ENCODE measurements at regions not wholly inside any gene's neighbourhood (a gene's known extent, or its start where the extent isn't known, plus 50 kb on each side); places are given as distances from the start of the nearest gene placed in this dataset.

DNA sequence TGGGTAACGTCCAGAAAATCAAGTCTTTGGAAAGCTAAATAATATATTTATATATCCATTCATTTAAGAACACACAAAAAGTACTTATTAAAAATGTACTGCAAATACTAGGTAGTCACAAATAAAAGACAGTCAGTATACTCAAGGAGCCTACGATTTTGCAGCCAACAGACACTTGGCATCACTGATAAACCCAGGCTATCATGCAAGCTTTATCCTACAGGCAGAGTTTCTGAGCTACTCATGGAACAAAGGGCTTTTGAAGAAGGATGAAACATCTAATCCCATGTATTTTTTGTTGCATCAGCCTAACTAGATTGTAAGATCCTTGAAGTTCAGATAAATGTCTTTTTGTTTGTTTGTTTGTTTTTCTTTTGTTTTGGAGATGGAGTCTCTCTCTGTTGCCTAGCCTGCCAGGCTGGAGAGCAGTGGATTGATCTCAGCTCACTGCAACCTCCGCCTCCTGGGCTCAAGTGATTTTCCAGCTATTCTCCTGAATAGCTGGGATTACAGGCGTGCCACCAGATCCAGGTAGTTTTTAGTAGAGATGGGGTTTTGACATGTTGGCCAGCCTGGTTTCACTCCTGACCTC lies 319.4 kb upstream of the MDFIC2 start:
- TF ChIP-seq TEAD4 (IDR thresholded peaks at IDR 0.05) = no peak
- TF ChIP-seq, protein P1, sequence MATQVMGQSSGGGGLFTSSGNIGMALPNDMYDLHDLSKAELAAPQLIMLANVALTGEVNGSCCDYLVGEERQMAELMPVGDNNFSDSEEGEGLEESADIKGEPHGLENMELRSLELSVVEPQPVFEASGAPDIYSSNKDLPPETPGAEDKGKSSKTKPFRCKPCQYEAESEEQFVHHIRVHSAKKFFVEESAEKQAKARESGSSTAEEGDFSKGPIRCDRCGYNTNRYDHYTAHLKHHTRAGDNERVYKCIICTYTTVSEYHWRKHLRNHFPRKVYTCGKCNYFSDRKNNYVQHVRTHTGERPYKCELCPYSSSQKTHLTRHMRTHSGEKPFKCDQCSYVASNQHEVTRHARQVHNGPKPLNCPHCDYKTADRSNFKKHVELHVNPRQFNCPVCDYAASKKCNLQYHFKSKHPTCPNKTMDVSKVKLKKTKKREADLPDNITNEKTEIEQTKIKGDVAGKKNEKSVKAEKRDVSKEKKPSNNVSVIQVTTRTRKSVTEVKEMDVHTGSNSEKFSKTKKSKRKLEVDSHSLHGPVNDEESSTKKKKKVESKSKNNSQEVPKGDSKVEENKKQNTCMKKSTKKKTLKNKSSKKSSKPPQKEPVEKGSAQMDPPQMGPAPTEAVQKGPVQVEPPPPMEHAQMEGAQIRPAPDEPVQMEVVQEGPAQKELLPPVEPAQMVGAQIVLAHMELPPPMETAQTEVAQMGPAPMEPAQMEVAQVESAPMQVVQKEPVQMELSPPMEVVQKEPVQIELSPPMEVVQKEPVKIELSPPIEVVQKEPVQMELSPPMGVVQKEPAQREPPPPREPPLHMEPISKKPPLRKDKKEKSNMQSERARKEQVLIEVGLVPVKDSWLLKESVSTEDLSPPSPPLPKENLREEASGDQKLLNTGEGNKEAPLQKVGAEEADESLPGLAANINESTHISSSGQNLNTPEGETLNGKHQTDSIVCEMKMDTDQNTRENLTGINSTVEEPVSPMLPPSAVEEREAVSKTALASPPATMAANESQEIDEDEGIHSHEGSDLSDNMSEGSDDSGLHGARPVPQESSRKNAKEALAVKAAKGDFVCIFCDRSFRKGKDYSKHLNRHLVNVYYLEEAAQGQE (IDR thresholded peaks at IDR 0.05; ENCODE audit: low read depth) = no peak
- TF ChIP-seq, protein P2, sequence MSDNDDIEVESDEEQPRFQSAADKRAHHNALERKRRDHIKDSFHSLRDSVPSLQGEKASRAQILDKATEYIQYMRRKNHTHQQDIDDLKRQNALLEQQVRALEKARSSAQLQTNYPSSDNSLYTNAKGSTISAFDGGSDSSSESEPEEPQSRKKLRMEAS (IDR thresholded peaks at IDR 0.05) = no peak
- TF ChIP-seq EGR1 (IDR thresholded peaks at IDR 0.05) = no peak
- TF ChIP-seq RAD21 (IDR thresholded peaks at IDR 0.05; ENCODE audit: low read depth) = no peak
- no peak for TF ChIP-seq TAF1 (IDR thresholded peaks at IDR 0.05; ENCODE audit: low read depth)
- TF ChIP-seq EP300 (IDR thresholded peaks at IDR 0.05; ENCODE audit: borderline replicate concordance) = no peak
- no peak for TF ChIP-seq NFIC (IDR thresholded peaks at IDR 0.05)
- no peak for TF ChIP-seq CEBPB (IDR thresholded peaks at IDR 0.05)

DNA sequence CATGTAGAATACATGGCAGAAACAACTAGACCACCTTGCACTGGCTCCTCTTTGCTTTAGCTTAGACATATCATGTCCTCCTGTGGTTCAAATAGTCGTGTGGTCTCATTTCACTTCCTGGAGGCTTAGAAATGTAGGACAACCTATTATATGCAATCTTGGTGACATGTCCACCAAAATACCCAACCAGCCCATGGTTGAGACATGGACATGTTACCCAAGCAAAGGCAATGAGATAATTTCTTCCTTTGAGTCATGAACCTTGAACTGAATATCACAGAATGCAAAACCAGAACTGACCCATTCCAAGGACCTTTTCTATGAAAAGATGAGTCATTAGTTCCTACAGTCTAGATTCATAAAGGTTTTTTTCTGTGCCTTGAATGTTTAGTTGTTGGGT lies 309.0 kb upstream of the MDFIC2 start:
- TF ChIP-seq RAD21 (IDR thresholded peaks at IDR 0.05; ENCODE audit: low read depth) = no peak

DNA sequence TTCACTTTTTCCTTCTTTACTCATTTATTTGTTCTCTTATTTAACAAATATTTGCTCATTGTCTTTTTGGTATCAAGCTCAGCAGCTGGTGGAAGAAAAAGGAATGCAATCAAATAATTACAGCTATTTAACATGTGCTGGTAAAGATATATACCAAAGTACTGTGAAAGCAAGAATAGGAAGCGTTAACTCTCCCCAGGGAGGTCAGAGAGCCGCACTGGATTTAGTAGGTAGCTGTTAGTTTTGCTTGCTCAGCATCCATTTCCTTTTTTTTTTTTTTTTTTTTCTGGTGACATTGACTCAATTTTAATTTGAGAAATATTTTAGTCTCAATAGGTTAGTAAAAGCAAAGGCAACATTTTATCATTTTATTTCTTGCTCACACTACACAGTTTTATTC lies 308.5 kb upstream of the MDFIC2 start:
- TF ChIP-seq EGR1 (IDR thresholded peaks at IDR 0.05) (no peak), RAD21 (IDR thresholded peaks at IDR 0.05; ENCODE audit: low read depth) (no peak), NFIC (IDR thresholded peaks at IDR 0.05) (no peak), TAF1 (IDR thresholded peaks at IDR 0.05; ENCODE audit: low read depth) (no peak), EP300 (IDR thresholded peaks at IDR 0.05; ENCODE audit: borderline replicate concordance) (no peak), TCF12 (IDR thresholded peaks at IDR 0.05; ENCODE audit: low read depth) (no peak), CREB1 (IDR thresholded peaks at IDR 0.05; ENCODE audit: low read depth) (no peak), ZBTB7A (IDR thresholded peaks at IDR 0.05; ENCODE audit: low read depth) (no peak), CEBPB (IDR thresholded peaks at IDR 0.05) (no peak), FOXM1 (IDR thresholded peaks at IDR 0.05; ENCODE audit: borderline replicate concordance, low read depth) (no peak), YY1 (IDR thresholded peaks at IDR 0.05; ENCODE audit: low read depth) (no peak)
- TF ChIP-seq, protein P1 (IDR thresholded peaks at IDR 0.05; ENCODE audit: low read depth) = no peak
- TF ChIP-seq, protein P2 (IDR thresholded peaks at IDR 0.05) = no peak
- TF ChIP-seq, protein P3, sequence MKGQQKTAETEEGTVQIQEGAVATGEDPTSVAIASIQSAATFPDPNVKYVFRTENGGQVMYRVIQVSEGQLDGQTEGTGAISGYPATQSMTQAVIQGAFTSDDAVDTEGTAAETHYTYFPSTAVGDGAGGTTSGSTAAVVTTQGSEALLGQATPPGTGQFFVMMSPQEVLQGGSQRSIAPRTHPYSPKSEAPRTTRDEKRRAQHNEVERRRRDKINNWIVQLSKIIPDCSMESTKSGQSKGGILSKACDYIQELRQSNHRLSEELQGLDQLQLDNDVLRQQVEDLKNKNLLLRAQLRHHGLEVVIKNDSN (IDR thresholded peaks at IDR 0.05) = no peak

DNA sequence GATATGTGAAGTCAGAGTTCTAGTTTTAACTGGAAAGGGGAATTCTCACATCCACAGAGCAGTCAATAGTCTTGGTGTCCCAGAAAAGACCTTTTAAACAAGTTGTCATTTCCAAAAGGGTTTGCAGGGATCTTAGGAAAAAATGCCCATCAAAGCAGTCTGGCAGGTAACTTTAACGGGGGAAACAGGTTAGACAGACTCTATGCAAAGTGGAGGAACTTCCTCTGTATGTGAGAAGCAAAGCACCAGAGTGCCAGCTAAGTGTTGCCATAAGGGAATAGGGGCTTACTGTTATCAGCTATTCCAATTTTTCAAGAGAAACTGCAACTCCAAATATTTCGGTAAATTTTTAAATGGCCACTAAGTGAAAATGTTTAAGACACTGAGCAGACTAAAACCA lies 307.9 kb upstream of the MDFIC2 start:
- no peak for TF ChIP-seq EP300 (IDR thresholded peaks at IDR 0.05; ENCODE audit: borderline replicate concordance)
- no peak for TF ChIP-seq FOXM1 (IDR thresholded peaks at IDR 0.05; ENCODE audit: borderline replicate concordance, low read depth)
- TF ChIP-seq TAF1 (IDR thresholded peaks at IDR 0.05; ENCODE audit: low read depth) = no peak
- TF ChIP-seq RAD21 (IDR thresholded peaks at IDR 0.05; ENCODE audit: low read depth) = no peak
- no peak for TF ChIP-seq YY1 (IDR thresholded peaks at IDR 0.05; ENCODE audit: low read depth)
- no peak for TF ChIP-seq TEAD4 (IDR thresholded peaks at IDR 0.05)
- no peak for TF ChIP-seq TCF12 (IDR thresholded peaks at IDR 0.05; ENCODE audit: low read depth)
- TF ChIP-seq, protein P3 (IDR thresholded peaks at IDR 0.05) = no peak
- no peak for TF ChIP-seq CEBPB (IDR thresholded peaks at IDR 0.05)
- TF ChIP-seq, protein P1 (IDR thresholded peaks at IDR 0.05; ENCODE audit: low read depth) = no peak
- no peak for TF ChIP-seq CREB1 (IDR thresholded peaks at IDR 0.05; ENCODE audit: low read depth)
- no peak for TF ChIP-seq NFIC (IDR thresholded peaks at IDR 0.05)
- TF ChIP-seq, protein P2 (IDR thresholded peaks at IDR 0.05) = no peak
- no peak for TF ChIP-seq EGR1 (IDR thresholded peaks at IDR 0.05)
- no peak for TF ChIP-seq ZBTB7A (IDR thresholded peaks at IDR 0.05; ENCODE audit: low read depth)
